ENCODE measurements at regions not wholly inside any gene's neighbourhood (a gene's known extent, or its start where the extent isn't known, plus 50 kb on each side); places are given as distances from the start of the nearest gene placed in this dataset.

DNA sequence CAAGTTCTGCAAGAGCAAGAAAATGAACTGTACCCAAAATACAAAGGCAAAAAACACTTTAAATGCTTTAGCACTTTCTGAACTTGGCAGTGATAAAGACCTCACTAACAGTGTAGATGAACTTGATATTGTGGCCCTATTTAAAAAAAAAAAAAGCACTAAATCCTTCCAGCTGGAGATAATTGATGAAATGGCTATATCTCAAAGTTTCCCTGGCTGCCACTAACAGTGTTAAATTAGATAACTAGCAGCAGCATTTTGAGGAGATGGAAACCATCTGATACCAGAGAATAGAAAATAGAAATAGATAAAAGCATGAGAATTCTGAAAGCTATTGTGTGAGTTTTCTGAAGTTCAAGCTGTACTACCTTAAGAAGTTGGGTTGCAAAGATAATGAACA is 317.2 kb downstream of the RWDD3 start:
- TF ChIP-seq, protein P1, sequence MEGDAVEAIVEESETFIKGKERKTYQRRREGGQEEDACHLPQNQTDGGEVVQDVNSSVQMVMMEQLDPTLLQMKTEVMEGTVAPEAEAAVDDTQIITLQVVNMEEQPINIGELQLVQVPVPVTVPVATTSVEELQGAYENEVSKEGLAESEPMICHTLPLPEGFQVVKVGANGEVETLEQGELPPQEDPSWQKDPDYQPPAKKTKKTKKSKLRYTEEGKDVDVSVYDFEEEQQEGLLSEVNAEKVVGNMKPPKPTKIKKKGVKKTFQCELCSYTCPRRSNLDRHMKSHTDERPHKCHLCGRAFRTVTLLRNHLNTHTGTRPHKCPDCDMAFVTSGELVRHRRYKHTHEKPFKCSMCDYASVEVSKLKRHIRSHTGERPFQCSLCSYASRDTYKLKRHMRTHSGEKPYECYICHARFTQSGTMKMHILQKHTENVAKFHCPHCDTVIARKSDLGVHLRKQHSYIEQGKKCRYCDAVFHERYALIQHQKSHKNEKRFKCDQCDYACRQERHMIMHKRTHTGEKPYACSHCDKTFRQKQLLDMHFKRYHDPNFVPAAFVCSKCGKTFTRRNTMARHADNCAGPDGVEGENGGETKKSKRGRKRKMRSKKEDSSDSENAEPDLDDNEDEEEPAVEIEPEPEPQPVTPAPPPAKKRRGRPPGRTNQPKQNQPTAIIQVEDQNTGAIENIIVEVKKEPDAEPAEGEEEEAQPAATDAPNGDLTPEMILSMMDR (IDR thresholded peaks at IDR 0.05) = no peak
- no peak for TF ChIP-seq POLR2AphosphoS5 (IDR thresholded peaks at IDR 0.05)
- no peak for TF ChIP-seq POLR2A (IDR thresholded peaks at IDR 0.05)
